Thoracic aorta (tissue), 2 donors: ENCODE measurements at regions not wholly inside any gene's neighbourhood (a gene's known extent, or its start where the extent isn't known, plus 50 kb on each side); places are given as distances from the start of the nearest gene placed in this dataset.

Source experiments
- ATAC-seq: fragments of 150-250 bp; one replicate; pipeline ENCODE4 v1.8.0; 2017; ENCODE audit warnings: low read depth; ENCODE audit not compliant: insufficient number of reproducible peaks, low FRiP score
- DNase-seq: peaks from one replicate; pipeline ENCODE4 v3.0.0-alpha.2; 2020; ENCODE audit warnings: low spot score
- H3K27ac ChIP-seq, 2 donors: fragments of 200-600 bp; sonication (generic); 1 replicate in 1 of 2; 2 replicates in 1 of 2; pipeline ENCODE4 v1.5.1; 2016; ENCODE audit warnings: mild to moderate bottlenecking in 2 of 2, moderate library complexity in 2 of 2
- H3K27me3 ChIP-seq: fragments of 200-600 bp; sonication (generic); replicated peaks from 2 replicates; pipeline ENCODE4 v1.6.0; 2016; ENCODE audit warnings: mild to moderate bottlenecking; ENCODE audit not compliant: insufficient read depth
- H3K36me3 ChIP-seq: fragments of 200-600 bp; sonication (generic); one replicate; pipeline ENCODE4 v1.5.1; 2016
- H3K4me1 ChIP-seq, 2 donors: fragments of 200-600 bp; sonication (generic); 1 replicate in 1 of 2; 2 replicates in 1 of 2; pipeline versions ENCODE4 v1.5.1 to v1.6.0; 2016; ENCODE audit warnings: low read depth in 2 of 2, mild to moderate bottlenecking in 1 of 2; ENCODE audit not compliant: control insufficient read depth in 1 of 2
- H3K4me3 ChIP-seq: fragments of 200-600 bp; sonication (generic); 2 replicates; pipeline ENCODE4 v1.5.1; 2016; ENCODE audit warnings: mild to moderate bottlenecking
- H3K9me3 ChIP-seq: fragments of 200-600 bp; sonication (generic); 2 replicates; pipeline ENCODE4 v1.5.1; 2016
- CTCF ChIP-seq: fragments of 200-600 bp; sonication (generic); IDR thresholded peaks from one replicate; pipeline ENCODE4 v1.5.1; 2019; ENCODE audit warnings: antibody characterized with exemption

DNA sequence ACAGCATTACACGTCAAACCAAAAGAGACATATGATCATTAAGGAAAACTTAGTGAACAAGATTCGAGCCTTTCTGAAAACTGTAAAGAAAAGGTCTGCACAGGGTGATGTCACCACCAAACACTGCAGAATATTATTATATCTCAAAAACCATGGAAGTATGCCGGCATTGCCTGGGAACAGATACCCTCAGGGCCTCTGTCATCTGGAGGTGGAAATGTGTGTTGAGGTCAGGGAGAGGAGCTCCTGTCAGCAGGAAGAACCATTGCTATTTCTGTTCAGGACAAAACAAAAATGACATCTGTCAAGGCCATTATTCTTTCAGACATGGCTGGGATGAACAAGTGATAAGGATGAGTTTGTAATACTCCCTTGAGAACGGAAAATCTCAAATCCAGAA lies 365.9 kb upstream of the TRIB2 start:
- no peaks in the 10 kb centered on the region for H3K4me1 ChIP-seq
- no peak for TF ChIP-seq CTCF
- DNase-seq (no peak), ATAC-seq (no peak)
- no peak overlapping the region for H3K4me3 ChIP-seq
- no peaks in the 10 kb centered on the region for H3K36me3 ChIP-seq
- H3K27me3 ChIP-seq = no peaks in the 10 kb centered on the region
- H3K9me3 ChIP-seq = no peaks in the 10 kb centered on the region
- H3K27ac ChIP-seq = no peak overlapping the region

DNA sequence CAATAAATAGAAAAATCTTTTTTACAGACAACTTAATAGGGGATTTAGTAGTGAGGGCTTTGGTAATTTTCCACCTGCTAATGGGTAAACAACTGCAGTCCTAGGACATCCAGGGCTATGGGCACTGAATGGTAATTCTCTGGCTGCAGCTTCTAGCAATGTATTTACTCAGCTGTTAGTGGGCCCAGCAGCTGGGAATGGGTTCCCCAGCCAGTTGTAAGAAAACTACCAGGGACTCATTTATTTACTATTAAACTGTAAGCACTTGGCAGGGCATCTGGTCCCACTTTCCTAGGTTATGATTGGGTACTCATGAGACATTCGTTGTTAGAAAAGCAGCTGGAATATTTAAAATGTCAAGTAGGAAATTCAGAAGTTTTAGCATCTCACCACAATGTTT lies 363.8 kb upstream of the TRIB2 start:
- no peak for DNase-seq
- H3K4me3 ChIP-seq = no peak overlapping the region

GRCh38 chr2:12361506-12361905 lies 355.2 kb upstream of the TRIB2 start:
- no peak for TF ChIP-seq CTCF
- H3K4me1 ChIP-seq = no peaks in the 10 kb centered on the region

More for the DNA sequence above, 363.8 kb upstream of the TRIB2 start:
- no peaks in the 10 kb centered on the region for H3K4me1 ChIP-seq
- H3K27me3 ChIP-seq = no peaks in the 10 kb centered on the region
- no peak overlapping the region for H3K27ac ChIP-seq
- H3K36me3 ChIP-seq = no peaks in the 10 kb centered on the region
- no peak for ATAC-seq
- TF ChIP-seq CTCF = no peak
- no peaks in the 10 kb centered on the region for H3K9me3 ChIP-seq

GRCh38 chr2:12363138-12363537 lies 353.6 kb upstream of the TRIB2 start:
- Histone ChIP-seq H3K27ac (no peak overlapping the region), H3K36me3 (no peaks in the 10 kb centered on the region), H3K4me1 (no peaks in the 10 kb centered on the region), H3K9me3 (no peaks in the 10 kb centered on the region), H3K27me3 (no peaks in the 10 kb centered on the region), H3K4me3 (no peak overlapping the region)
- no peak for DNase-seq
- ATAC-seq = no peak
- TF ChIP-seq CTCF = no peak

More at GRCh38 chr2:12361506-12361905, 355.2 kb upstream of the TRIB2 start:
- ATAC-seq = no peak
- Histone ChIP-seq H3K36me3 (no peaks in the 10 kb centered on the region), H3K27me3 (no peaks in the 10 kb centered on the region), H3K4me3 (no peak overlapping the region), H3K9me3 (no peaks in the 10 kb centered on the region), H3K27ac (no peak overlapping the region)
- no peak for DNase-seq

- H3K4me3 ChIP-seq = no peak overlapping the region
- no peak overlapping the region for H3K27ac ChIP-seq
- ATAC-seq (no peak), DNase-seq (no peak)
- H3K36me3 ChIP-seq = no peaks in the 10 kb centered on the region
- no peak for TF ChIP-seq CTCF
- no peaks in the 10 kb centered on the region for H3K4me1 ChIP-seq
- no peaks in the 10 kb centered on the region for H3K9me3 ChIP-seq
- H3K27me3 ChIP-seq = no peaks in the 10 kb centered on the region
Observed at GRCh38 chr2:12363569-12363968, 353.2 kb upstream of the TRIB2 start.
